ENCODE measurements at regions not wholly inside any gene's neighbourhood (a gene's known extent, or its start where the extent isn't known, plus 50 kb on each side); places are given as distances from the start of the nearest gene placed in this dataset.
"Not testable (repeated sequence)": the region's sequence is repeated elsewhere in the genome, so short reads cannot be mapped to it uniquely, and the experiment has no call there.

- TF ChIP-seq POLR2A, CTCF (IDR thresholded peaks at IDR 0.05): not testable (repeated sequence)
Observed at GRCh38 chr7:92942706-92943105, 106.3 kb upstream of the CDK6 start.
